ENCODE measurements at regions not wholly inside any gene's neighbourhood (a gene's known extent, or its start where the extent isn't known, plus 50 kb on each side); places are given as distances from the start of the nearest gene placed in this dataset.

GRCh38 chr2:217444509-217444908 lies 558.3 kb downstream of the TNS1 start:
- peaks cover 5% of the 10 kb centered on the region for H3K4me1 Mint-ChIP-seq (ENCODE audit: low read depth, unreplicated experiment)
- H3K9me3 Mint-ChIP-seq (ENCODE audit: unreplicated experiment) = no peaks in the 10 kb centered on the region
- no peak for TF ChIP-seq CTCF (IDR thresholded peaks at IDR 0.05; ENCODE audit: partially characterized antibody, unreplicated experiment)
- no peak overlapping the region for H3K27ac Mint-ChIP-seq (ENCODE audit: unreplicated experiment)
- H3K27me3 Mint-ChIP-seq (ENCODE audit: unreplicated experiment) = no peaks in the 10 kb centered on the region
- no peaks in the 10 kb centered on the region for H3K36me3 Mint-ChIP-seq (ENCODE audit: unreplicated experiment)
- H3K4me3 Mint-ChIP-seq (ENCODE audit: unreplicated experiment) = no peak overlapping the region
- no peak for DNase-seq

- no peaks in the 10 kb centered on the region for H3K36me3 Mint-ChIP-seq (ENCODE audit: unreplicated experiment)
Measured at GRCh38 chr2:217443601-217444000, 559.2 kb downstream of the TNS1 start.

GRCh38 chr2:217440000-217440399 lies 562.8 kb downstream of the TNS1 start:
- no peaks in the 10 kb centered on the region for H3K36me3 Mint-ChIP-seq (ENCODE audit: unreplicated experiment)
- peaks cover 13% of the 10 kb centered on the region for H3K4me1 Mint-ChIP-seq (ENCODE audit: low read depth, unreplicated experiment)
- H3K4me3 Mint-ChIP-seq (ENCODE audit: unreplicated experiment) = no peak overlapping the region
- DNase-seq = no peak
- no peak for TF ChIP-seq CTCF (IDR thresholded peaks at IDR 0.05; ENCODE audit: partially characterized antibody, unreplicated experiment)
- H3K27ac Mint-ChIP-seq (ENCODE audit: unreplicated experiment) = no peak overlapping the region
- no peaks in the 10 kb centered on the region for H3K27me3 Mint-ChIP-seq (ENCODE audit: unreplicated experiment)
- H3K9me3 Mint-ChIP-seq (ENCODE audit: unreplicated experiment) = no peaks in the 10 kb centered on the region

More at GRCh38 chr2:217443601-217444000, 559.2 kb downstream of the TNS1 start:
- H3K4me3 Mint-ChIP-seq (ENCODE audit: unreplicated experiment) = no peak overlapping the region
- DNase-seq = no peak
- H3K4me1 Mint-ChIP-seq (ENCODE audit: low read depth, unreplicated experiment) = peaks cover 3% of the 10 kb centered on the region
- no peaks in the 10 kb centered on the region for H3K27me3 Mint-ChIP-seq (ENCODE audit: unreplicated experiment)
- H3K27ac Mint-ChIP-seq (ENCODE audit: unreplicated experiment) = no peak overlapping the region
- no peak for TF ChIP-seq CTCF (IDR thresholded peaks at IDR 0.05; ENCODE audit: partially characterized antibody, unreplicated experiment)
- H3K9me3 Mint-ChIP-seq (ENCODE audit: unreplicated experiment) = no peaks in the 10 kb centered on the region

GRCh38 chr2:217438821-217439220 lies 564.0 kb downstream of the TNS1 start:
- Mint-ChIP-seq H3K4me1 (ENCODE audit: low read depth, unreplicated experiment) (peaks cover 24% of the 10 kb centered on the region), H3K9me3 (ENCODE audit: unreplicated experiment) (no peaks in the 10 kb centered on the region), H3K27me3 (ENCODE audit: unreplicated experiment) (no peaks in the 10 kb centered on the region), H3K27ac (ENCODE audit: unreplicated experiment) (no peak overlapping the region), H3K4me3 (ENCODE audit: unreplicated experiment) (no peak overlapping the region), H3K36me3 (ENCODE audit: unreplicated experiment) (no peaks in the 10 kb centered on the region)
- no peak for TF ChIP-seq CTCF (IDR thresholded peaks at IDR 0.05; ENCODE audit: partially characterized antibody, unreplicated experiment)
- no peak for DNase-seq

- Mint-ChIP-seq H3K4me3 (ENCODE audit: unreplicated experiment) (no peak overlapping the region), H3K9me3 (ENCODE audit: unreplicated experiment) (peaks cover 2% of the 10 kb centered on the region), H3K36me3 (ENCODE audit: unreplicated experiment) (no peaks in the 10 kb centered on the region), H3K27ac (ENCODE audit: unreplicated experiment) (no peak overlapping the region), H3K4me1 (ENCODE audit: low read depth, unreplicated experiment) (peaks cover 30% of the 10 kb centered on the region), H3K27me3 (ENCODE audit: unreplicated experiment) (no peaks in the 10 kb centered on the region)
- no peak for TF ChIP-seq CTCF (IDR thresholded peaks at IDR 0.05; ENCODE audit: partially characterized antibody, unreplicated experiment)
- no peak for DNase-seq
Measured at GRCh38 chr2:217438136-217438535, 564.7 kb downstream of the TNS1 start.

Measured in glutamatergic neuron (in vitro differentiated cells).